Urinary bladder (tissue), 3 donors: ENCODE measurements at regions not wholly inside any gene's neighbourhood (a gene's known extent, or its start where the extent isn't known, plus 50 kb on each side); places are given as distances from the start of the nearest gene placed in this dataset.
"Not testable (repeated sequence)": the region's sequence is repeated elsewhere in the genome, so short reads cannot be mapped to it uniquely, and the experiment has no call there.

ENCODE experiments used
- DNase-seq: peaks from one replicate; pipeline ENCODE4 v3.0.0-alpha.2; 2015; ENCODE audit errors: extremely low spot score
- H3K27ac ChIP-seq: one replicate; pipeline ENCODE4 v1.5.1; 2013; ENCODE audit warnings: low read depth, mild to moderate bottlenecking, moderate library complexity
- H3K36me3 ChIP-seq: one replicate; pipeline ENCODE4 v1.6.1; 2013; ENCODE audit warnings: mild to moderate bottlenecking, moderate library complexity; ENCODE audit not compliant: insufficient read depth
- H3K4me1 ChIP-seq: one replicate; pipeline ENCODE4 v1.6.1; 2013; ENCODE audit warnings: mild to moderate bottlenecking, moderate library complexity; ENCODE audit not compliant: insufficient read depth
- H3K4me3 ChIP-seq: one replicate; pipeline ENCODE4 v1.5.1; 2013; ENCODE audit warnings: low read depth, low read length
- WGBS: extraction: QIAGEN DNeasy Blood & Tissue Kit; methylation state at CpG from one replicate; pipeline ENCODE4 v1.1.7; 2013; 5-methylcytosine and 5-hydroxymethylcytosine counted together
- donor health status: healthy with polysubstance abuse.
- donor health status: healthy.

GRCh38 chr1:113207019-113207418 is 134.0 kb downstream of the LRIG2 start:
- Histone ChIP-seq H3K27ac (no peak overlapping the region), H3K4me3 (no peak overlapping the region), H3K36me3 (no peaks in the 10 kb centered on the region), H3K4me1 (no peaks in the 10 kb centered on the region)
- 47% methylated on average over 2 of the region's 2 CpGs for WGBS
- DNase-seq, result no peak

GRCh38 chr1:113207457-113207856 is 134.5 kb downstream of the LRIG2 start:
- no peak for DNase-seq
- H3K36me3 ChIP-seq, result no peaks in the 10 kb centered on the region
- no peak overlapping the region for H3K27ac ChIP-seq
- H3K4me1 ChIP-seq, result no peaks in the 10 kb centered on the region
- 80% methylated on average over 1 of the region's 1 CpG for WGBS
- H3K4me3 ChIP-seq, result no peak overlapping the region

GRCh38 chr1:113208425-113208824 is 135.4 kb downstream of the LRIG2 start:
- H3K27ac ChIP-seq, result not testable (repeated sequence)

GRCh38 chr1:113210248-113210647 is 137.2 kb downstream of the LRIG2 start:
- no peaks in the 10 kb centered on the region for H3K36me3 ChIP-seq
- no peak overlapping the region for H3K27ac ChIP-seq
- DNase-seq, result no peak
- no peak overlapping the region for H3K4me3 ChIP-seq
- WGBS, result 64% methylated on average over 4 of the region's 4 CpGs
- H3K4me1 ChIP-seq, result no peaks in the 10 kb centered on the region

More at GRCh38 chr1:113208425-113208824, 135.4 kb downstream of the LRIG2 start:
- not testable (repeated sequence) for H3K4me3 ChIP-seq, DNase-seq, H3K36me3 ChIP-seq, H3K4me1 ChIP-seq
- 91% methylated on average over 9 of the region's 9 CpGs for WGBS

- Histone ChIP-seq H3K36me3 (no peaks in the 10 kb centered on the region), H3K4me3 (no peak overlapping the region), H3K4me1 (no peaks in the 10 kb centered on the region), H3K27ac (no peak overlapping the region)
- no peak for DNase-seq
- 53% methylated on average over 5 of the region's 5 CpGs for WGBS
Observed at GRCh38 chr1:113211467-113211866, 138.5 kb downstream of the LRIG2 start.

- H3K4me3 ChIP-seq, result no peak overlapping the region
- H3K36me3 ChIP-seq, result no peaks in the 10 kb centered on the region
- H3K4me1 ChIP-seq, result no peaks in the 10 kb centered on the region
- WGBS, result 91% methylated on average over 3 of the region's 3 CpGs
- H3K27ac ChIP-seq, result no peak overlapping the region
- DNase-seq, result no peak
Observed at GRCh38 chr1:113215015-113215414, 142.0 kb downstream of the LRIG2 start.

GRCh38 chr1:113216664-113217063 is 143.7 kb downstream of the LRIG2 start:
- no peak overlapping the region for H3K27ac ChIP-seq
- no peaks in the 10 kb centered on the region for H3K4me1 ChIP-seq
- no peaks in the 10 kb centered on the region for H3K36me3 ChIP-seq
- 86% methylated on average over 3 of the region's 3 CpGs for WGBS
- no peak for DNase-seq
- H3K4me3 ChIP-seq, result no peak overlapping the region

- H3K36me3 ChIP-seq, result no peaks in the 10 kb centered on the region
- H3K4me3 ChIP-seq, result no peak overlapping the region
- no peak for DNase-seq
- no peak overlapping the region for H3K27ac ChIP-seq
- 53% methylated on average over 7 of the region's 7 CpGs for WGBS
- no peaks in the 10 kb centered on the region for H3K4me1 ChIP-seq
Observed at GRCh38 chr1:113217447-113218208, 144.6 kb downstream of the LRIG2 start.

GRCh38 chr1:113219377-113219776 is 146.4 kb downstream of the LRIG2 start:
- Histone ChIP-seq H3K4me3 (no peak overlapping the region), H3K4me1 (no peaks in the 10 kb centered on the region), H3K36me3 (no peaks in the 10 kb centered on the region), H3K27ac (no peak overlapping the region)
- 73% methylated on average over 2 of the region's 2 CpGs for WGBS
- no peak for DNase-seq

- DNase-seq, result no peak
- H3K36me3 ChIP-seq, result no peaks in the 10 kb centered on the region
- H3K27ac ChIP-seq, result no peak overlapping the region
- no peak overlapping the region for H3K4me3 ChIP-seq
- 64% methylated on average over 5 of the region's 5 CpGs for WGBS
- no peaks in the 10 kb centered on the region for H3K4me1 ChIP-seq
Observed at GRCh38 chr1:113219828-113220227, 146.8 kb downstream of the LRIG2 start.

GRCh38 chr1:113223040-113223439 is 150.0 kb downstream of the LRIG2 start:
- no peak overlapping the region for H3K4me3 ChIP-seq
- H3K4me1 ChIP-seq, result no peaks in the 10 kb centered on the region
- no peak overlapping the region for H3K27ac ChIP-seq
- no peaks in the 10 kb centered on the region for H3K36me3 ChIP-seq
- WGBS, result 80% methylated on average over 2 of the region's 2 CpGs
- DNase-seq, result no peak

- 57% methylated on average over 9 of the region's 9 CpGs for WGBS
- H3K4me1 ChIP-seq, result no peaks in the 10 kb centered on the region
- no peak for DNase-seq
- no peak overlapping the region for H3K4me3 ChIP-seq
- H3K36me3 ChIP-seq, result no peaks in the 10 kb centered on the region
- H3K27ac ChIP-seq, result no peak overlapping the region
Observed at GRCh38 chr1:113223546-113223945, 150.5 kb downstream of the LRIG2 start.

GRCh38 chr1:113226148-113226547 is 153.2 kb downstream of the LRIG2 start:
- Histone ChIP-seq H3K27ac (no peak overlapping the region), H3K4me1 (no peaks in the 10 kb centered on the region), H3K36me3 (no peaks in the 10 kb centered on the region), H3K4me3 (no peak overlapping the region)
- DNase-seq, result no peak
- WGBS, result 54% methylated on average over 10 of the region's 10 CpGs

- no peak for DNase-seq
- no peaks in the 10 kb centered on the region for H3K4me1 ChIP-seq
- no peak overlapping the region for H3K27ac ChIP-seq
- no peaks in the 10 kb centered on the region for H3K36me3 ChIP-seq
- WGBS, result 55% methylated on average over 13 of the region's 13 CpGs
- H3K4me3 ChIP-seq, result no peak overlapping the region
Observed at GRCh38 chr1:113231866-113232265, 158.4 kb upstream of the MAGI3 start.

GRCh38 chr1:113233441-113233840 is 156.9 kb upstream of the MAGI3 start:
- WGBS, result 83% methylated on average over 5 of the region's 5 CpGs
- Histone ChIP-seq H3K36me3 (no peaks in the 10 kb centered on the region), H3K27ac (no peak overlapping the region), H3K4me1 (no peaks in the 10 kb centered on the region), H3K4me3 (no peak overlapping the region)
- DNase-seq, result no peak
